ENCODE measurements at regions not wholly inside any gene's neighbourhood (a gene's known extent, or its start where the extent isn't known, plus 50 kb on each side); places are given as distances from the start of the nearest gene placed in this dataset.

- no peaks in the 10 kb centered on the region for H3K36me3 Mint-ChIP-seq (ENCODE audit: low read depth)
- peaks cover 4% of the 10 kb centered on the region for H3K4me1 Mint-ChIP-seq
- H3K4me3 Mint-ChIP-seq, result no peak overlapping the region
- no peak overlapping the region for H3K27ac Mint-ChIP-seq (ENCODE audit: unreplicated experiment)
- no peak for TF ChIP-seq CTCF (conservative IDR thresholded peaks at IDR 0.05)
- peaks cover 8% of the 10 kb centered on the region for H3K9me3 Mint-ChIP-seq
- no peak for DNase-seq (ENCODE audit: low read depth, low spot score)
- H3K27me3 Mint-ChIP-seq (ENCODE audit: low read depth), result no peaks in the 10 kb centered on the region
These were observed 148.4 kb downstream of the TENT4A start for GRCh38 chr5:6861667-6862066.

- H3K27me3 Mint-ChIP-seq (ENCODE audit: low read depth), result no peaks in the 10 kb centered on the region
- no peak for DNase-seq (ENCODE audit: low read depth, low spot score)
- H3K4me3 Mint-ChIP-seq, result no peak overlapping the region
- H3K27ac Mint-ChIP-seq (ENCODE audit: unreplicated experiment), result no peak overlapping the region
- H3K4me1 Mint-ChIP-seq, result peaks cover 4% of the 10 kb centered on the region
- H3K36me3 Mint-ChIP-seq (ENCODE audit: low read depth), result no peaks in the 10 kb centered on the region
- no peak for TF ChIP-seq CTCF (conservative IDR thresholded peaks at IDR 0.05)
- peaks cover 8% of the 10 kb centered on the region for H3K9me3 Mint-ChIP-seq
These were observed 149.1 kb downstream of the TENT4A start for GRCh38 chr5:6862306-6862705.

GRCh38 chr5:6867712-6868111, 154.5 kb downstream of the TENT4A start:
- TF ChIP-seq CTCF (conservative IDR thresholded peaks at IDR 0.05), result no peak
- Mint-ChIP-seq H3K27ac (ENCODE audit: unreplicated experiment) (no peak overlapping the region), H3K4me3 (no peak overlapping the region), H3K27me3 (ENCODE audit: low read depth) (no peaks in the 10 kb centered on the region), H3K9me3 (peaks cover 5% of the 10 kb centered on the region), H3K36me3 (ENCODE audit: low read depth) (no peaks in the 10 kb centered on the region), H3K4me1 (peaks cover 4% of the 10 kb centered on the region)
- DNase-seq (ENCODE audit: low read depth, low spot score), result no peak

- H3K36me3 Mint-ChIP-seq (ENCODE audit: low read depth), result no peaks in the 10 kb centered on the region
- no peak overlapping the region for H3K27ac Mint-ChIP-seq (ENCODE audit: unreplicated experiment)
- no peak overlapping the region for H3K4me3 Mint-ChIP-seq
- no peaks in the 10 kb centered on the region for H3K27me3 Mint-ChIP-seq (ENCODE audit: low read depth)
- TF ChIP-seq CTCF (conservative IDR thresholded peaks at IDR 0.05), result no peak
- H3K9me3 Mint-ChIP-seq, result peaks cover 5% of the 10 kb centered on the region
- no peak for DNase-seq (ENCODE audit: low read depth, low spot score)
- H3K4me1 Mint-ChIP-seq, result peaks cover 4% of the 10 kb centered on the region
These were observed 154.9 kb downstream of the TENT4A start for GRCh38 chr5:6868171-6868570.

- H3K27ac Mint-ChIP-seq (ENCODE audit: unreplicated experiment), result no peak overlapping the region
- H3K27me3 Mint-ChIP-seq (ENCODE audit: low read depth), result no peaks in the 10 kb centered on the region
- peaks cover 4% of the 10 kb centered on the region for H3K4me1 Mint-ChIP-seq
- H3K9me3 Mint-ChIP-seq, result peaks cover 5% of the 10 kb centered on the region
- no peaks in the 10 kb centered on the region for H3K36me3 Mint-ChIP-seq (ENCODE audit: low read depth)
- no peak overlapping the region for H3K4me3 Mint-ChIP-seq
- no peak for DNase-seq (ENCODE audit: low read depth, low spot score)
- no peak for TF ChIP-seq CTCF (conservative IDR thresholded peaks at IDR 0.05)
These were observed 155.5 kb downstream of the TENT4A start for GRCh38 chr5:6868575-6869215.
